ENCODE measurements at regions not wholly inside any gene's neighbourhood (a gene's known extent, or its start where the extent isn't known, plus 50 kb on each side); places are given as distances from the start of the nearest gene placed in this dataset.

DNA sequence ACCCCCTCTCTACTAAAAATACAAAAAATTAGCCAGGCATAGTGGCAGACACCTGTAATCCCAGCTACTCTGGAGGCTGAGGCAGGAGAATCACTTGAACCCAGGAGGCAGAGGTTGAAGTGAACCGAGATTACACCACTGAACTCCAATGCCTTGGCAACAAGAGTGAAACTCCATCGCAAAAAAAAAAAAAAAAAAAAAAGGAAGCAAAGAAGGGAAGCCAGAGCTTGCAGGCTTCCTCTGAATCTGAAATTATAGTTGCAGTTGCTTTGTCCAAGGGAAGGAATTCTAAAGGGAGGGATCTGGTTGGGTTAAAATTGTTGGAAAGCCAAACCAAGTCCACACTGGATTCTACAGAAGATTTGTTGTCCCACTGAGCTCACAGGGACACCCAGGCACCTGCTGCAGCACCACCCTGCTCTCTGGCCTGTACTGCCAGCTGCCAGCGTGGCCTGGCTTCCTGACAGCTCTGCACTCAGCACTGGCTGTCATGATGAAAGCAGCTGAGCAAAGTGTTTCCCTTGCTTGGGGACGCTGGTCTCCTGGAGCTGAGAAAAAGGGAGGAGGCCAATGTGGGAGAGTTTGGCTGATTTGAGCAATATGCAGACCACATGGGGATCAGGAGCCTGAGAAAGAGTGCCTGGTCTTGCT lies 88.8 kb upstream of the HES1 start:
- no TSS peak for BruUV-seq (replicated peaks)

DNA sequence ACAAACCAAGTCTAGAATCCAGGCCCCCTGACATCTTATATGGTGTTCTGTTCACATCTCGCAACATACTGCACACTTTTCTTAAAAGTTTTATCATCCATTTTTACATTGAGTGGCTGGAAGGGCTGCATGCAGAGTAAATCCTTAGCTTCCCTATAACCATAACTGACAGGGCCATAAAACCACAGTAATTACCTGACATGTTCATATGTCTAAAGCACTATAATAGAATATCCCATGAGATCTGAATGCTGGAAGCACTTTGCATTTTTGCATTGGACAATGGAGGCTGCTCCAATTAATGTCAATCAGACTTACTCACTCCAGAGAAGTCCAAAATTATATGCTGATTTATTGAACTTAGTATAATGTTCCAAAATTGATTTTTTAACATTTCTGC lies 86.6 kb upstream of the HES1 start:
- no peak for TF ChIP-seq CTCF (IDR thresholded peaks at IDR 0.05; ENCODE audit: unreplicated experiment)
- Mint-ChIP-seq H3K9me3 (ENCODE audit: low read depth, unreplicated experiment) (peaks cover 11% of the 10 kb centered on the region), H3K27ac (ENCODE audit: unreplicated experiment) (no peak overlapping the region), H3K4me1 (ENCODE audit: low read depth, unreplicated experiment) (no peaks in the 10 kb centered on the region), H3K4me3 (ENCODE audit: low read depth, unreplicated experiment) (no peak overlapping the region), H3K36me3 (ENCODE audit: insufficient read depth, unreplicated experiment) (no peaks in the 10 kb centered on the region), H3K27me3 (ENCODE audit: unreplicated experiment) (no peaks in the 10 kb centered on the region)
- intact Hi-C loops (cut with micrococcal nuclease; ENCODE audit: unreplicated experiment), result no loop called here
- BruUV-seq (replicated peaks), result no TSS peak
- CTCF ChIA-PET, result interaction anchor here (1.3 to 1.4 kb wide), 2 partner anchors 14 to 46 kb away, joined by 3 read pairs; no protein-coding TSS in a partner anchor
- DNase-seq, result no peak

More for the DNA sequence above, 88.8 kb upstream of the HES1 start:
- DNase-seq, result no peak
- TF ChIP-seq CTCF (IDR thresholded peaks at IDR 0.05; ENCODE audit: unreplicated experiment), result no peak
- peaks cover 10% of the 10 kb centered on the region for H3K9me3 Mint-ChIP-seq (ENCODE audit: low read depth, unreplicated experiment)
- no peak overlapping the region for H3K4me3 Mint-ChIP-seq (ENCODE audit: low read depth, unreplicated experiment)
- intact Hi-C loops (cut with micrococcal nuclease; ENCODE audit: unreplicated experiment), result no loop called here
- no peaks in the 10 kb centered on the region for H3K4me1 Mint-ChIP-seq (ENCODE audit: low read depth, unreplicated experiment)
- no peaks in the 10 kb centered on the region for H3K36me3 Mint-ChIP-seq (ENCODE audit: insufficient read depth, unreplicated experiment)
- H3K27ac Mint-ChIP-seq (ENCODE audit: unreplicated experiment), result no peak overlapping the region
- no peaks in the 10 kb centered on the region for H3K27me3 Mint-ChIP-seq (ENCODE audit: unreplicated experiment)
- CTCF ChIA-PET, result interaction anchor here (1.0 kb wide), 1 partner anchor 228 kb away, joined by 8 read pairs; no protein-coding TSS in a partner anchor

DNA sequence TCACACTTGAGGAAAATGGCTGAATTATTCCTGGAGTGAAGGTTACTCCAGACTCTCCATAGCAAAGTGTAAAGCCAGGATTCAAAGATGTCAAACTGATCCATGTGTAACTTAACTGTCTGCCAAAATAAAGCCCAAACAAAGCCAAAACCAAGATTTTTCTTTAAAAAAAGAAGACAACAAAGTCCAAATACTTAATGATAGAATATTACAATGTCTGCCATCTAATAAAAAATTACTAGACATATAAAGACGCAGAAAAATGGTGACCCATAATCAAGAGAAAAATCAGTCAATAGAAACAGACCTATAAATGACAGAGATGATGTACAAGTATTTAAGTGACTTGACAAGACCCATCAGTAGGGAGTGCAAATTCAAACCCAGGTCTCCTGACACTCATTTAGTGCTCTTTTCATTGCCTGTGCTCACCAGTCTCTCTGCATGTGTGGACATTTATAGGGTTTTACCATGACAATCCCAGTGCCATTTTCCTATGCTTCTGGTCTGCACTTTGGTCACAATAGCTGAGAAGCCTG lies 85.1 kb upstream of the HES1 start:
- peaks cover 11% of the 10 kb centered on the region for H3K9me3 Mint-ChIP-seq (ENCODE audit: low read depth, unreplicated experiment)
- CTCF ChIA-PET, result no interaction called here
- H3K27me3 Mint-ChIP-seq (ENCODE audit: unreplicated experiment), result no peaks in the 10 kb centered on the region
- no TSS peak for BruUV-seq (replicated peaks)
- no peak overlapping the region for H3K27ac Mint-ChIP-seq (ENCODE audit: unreplicated experiment)
- H3K36me3 Mint-ChIP-seq (ENCODE audit: insufficient read depth, unreplicated experiment), result no peaks in the 10 kb centered on the region
- intact Hi-C loops (cut with micrococcal nuclease; ENCODE audit: unreplicated experiment), result no loop called here
- no peaks in the 10 kb centered on the region for H3K4me1 Mint-ChIP-seq (ENCODE audit: low read depth, unreplicated experiment)
- no peak for TF ChIP-seq CTCF (IDR thresholded peaks at IDR 0.05; ENCODE audit: unreplicated experiment)
- H3K4me3 Mint-ChIP-seq (ENCODE audit: low read depth, unreplicated experiment), result no peak overlapping the region
- DNase-seq, result no peak

DNA sequence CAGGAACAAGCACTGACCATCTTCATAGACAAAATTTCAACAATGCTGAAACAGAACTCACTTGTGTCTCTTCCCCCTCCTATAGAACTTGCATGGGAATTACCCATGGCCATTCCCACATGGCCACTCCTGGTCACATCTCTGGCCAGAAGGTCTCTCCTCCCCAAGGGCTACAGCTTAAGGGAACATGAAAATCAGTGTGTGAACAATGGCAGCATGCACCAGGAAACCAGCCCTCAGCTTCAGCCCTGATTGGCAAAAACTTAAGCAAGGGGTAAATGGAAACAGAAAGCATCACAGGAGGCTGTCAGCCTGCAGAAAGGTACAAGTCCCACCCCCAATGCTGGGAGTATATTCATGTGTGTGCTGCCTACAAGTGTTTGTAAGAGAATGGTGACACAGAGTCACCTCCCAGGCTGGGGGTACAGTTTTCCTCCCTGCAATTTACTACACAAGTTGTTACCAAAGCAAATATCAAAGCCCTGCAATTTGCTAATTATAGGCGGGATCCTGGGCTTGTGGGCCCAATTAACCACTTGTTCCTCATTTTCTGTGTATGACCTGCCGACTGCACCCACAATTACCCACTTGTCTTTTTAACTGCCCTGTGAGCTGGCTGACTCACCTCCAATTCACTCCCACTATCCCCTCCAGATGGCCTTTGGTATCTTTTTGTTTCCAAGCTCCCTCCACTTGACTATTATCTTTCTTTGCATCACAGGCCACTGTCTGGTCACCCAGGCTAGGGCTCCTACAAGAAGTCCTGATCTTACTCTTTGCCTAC lies 84.4 kb upstream of the HES1 start:
- CTCF ChIA-PET, result no interaction called here
- peaks cover 6% of the 10 kb centered on the region for H3K4me1 Mint-ChIP-seq (ENCODE audit: low read depth, unreplicated experiment)
- intact Hi-C loops (cut with micrococcal nuclease; ENCODE audit: unreplicated experiment), result no loop called here
- H3K27me3 Mint-ChIP-seq (ENCODE audit: unreplicated experiment), result no peaks in the 10 kb centered on the region
- DNase-seq, result no peak
- H3K27ac Mint-ChIP-seq (ENCODE audit: unreplicated experiment), result no peak overlapping the region
- peaks cover 4% of the 10 kb centered on the region for H3K36me3 Mint-ChIP-seq (ENCODE audit: insufficient read depth, unreplicated experiment)
- H3K9me3 Mint-ChIP-seq (ENCODE audit: low read depth, unreplicated experiment), result peaks cover 11% of the 10 kb centered on the region
- no TSS peak for BruUV-seq (replicated peaks)
- H3K4me3 Mint-ChIP-seq (ENCODE audit: low read depth, unreplicated experiment), result no peak overlapping the region
- TF ChIP-seq CTCF (IDR thresholded peaks at IDR 0.05; ENCODE audit: unreplicated experiment), result no peak

Measured in Calu3 (cell line).